ENCODE measurements at regions not wholly inside any gene's neighbourhood (a gene's known extent, or its start where the extent isn't known, plus 50 kb on each side); places are given as distances from the start of the nearest gene placed in this dataset.

GRCh38 chr2:122081751-122082150 lies 326.3 kb downstream of the TSN start:
- TF ChIP-seq CTCF (IDR thresholded peaks at IDR 0.05; ENCODE audit: low read depth, low read length) = no peak
- TF ChIP-seq EZH2phosphoT487 (IDR thresholded peaks at IDR 0.05; ENCODE audit: low read depth) = no peak

All from OCI-LY3 (cell line).